Osteoblast (primary cell): ENCODE measurements at regions not wholly inside any gene's neighbourhood (a gene's known extent, or its start where the extent isn't known, plus 50 kb on each side); places are given as distances from the start of the nearest gene placed in this dataset.

Experiments
- DNase-seq: peaks from one replicate; pipeline ENCODE4 v3.0.0; 2011; ENCODE audit warnings: low spot score, mixed read lengths; ENCODE audit not compliant: insufficient read length; ENCODE audit errors: missing footprints
- H2AFZ ChIP-seq: 2 replicates; pipeline ENCODE4 v1.6.0; 2011; ENCODE audit warnings: mild to moderate bottlenecking, low read length
- H3K27ac ChIP-seq: 2 replicates; pipeline ENCODE4 v1.5.1; 2011; ENCODE audit warnings: mild to moderate bottlenecking, low read depth, low read length, moderate library complexity
- H3K27me3 ChIP-seq: 2 replicates; pipeline ENCODE4 v1.6.0; 2012; ENCODE audit warnings: mild to moderate bottlenecking, control low read depth, inconsistent platforms, low read length, moderate library complexity; ENCODE audit not compliant: insufficient read depth
- H3K36me3 ChIP-seq: 2 replicates; pipeline ENCODE4 v1.5.1; 2011; ENCODE audit warnings: mild to moderate bottlenecking, low read length, control low read depth, moderate library complexity; ENCODE audit not compliant: insufficient read depth
- H3K4me1 ChIP-seq: 2 replicates; pipeline ENCODE4 v1.5.1; 2011; ENCODE audit warnings: mild to moderate bottlenecking, low read length, control low read depth, moderate library complexity; ENCODE audit not compliant: insufficient read depth
- H3K4me2 ChIP-seq: 2 replicates; pipeline ENCODE4 v1.6.0; 2011; ENCODE audit warnings: mild to moderate bottlenecking, low read length; ENCODE audit not compliant: insufficient read depth
- H3K4me3 ChIP-seq: fragments of 200-600 bp; sonication (generic); 3 replicates; pipeline ENCODE4 v1.5.1; 2012; ENCODE audit warnings: mild to moderate bottlenecking, low read length, inconsistent platforms; ENCODE audit not compliant: insufficient read depth
- H3K79me2 ChIP-seq: 2 replicates; pipeline ENCODE4 v1.6.0; 2012; ENCODE audit warnings: mild to moderate bottlenecking, low read length, control low read depth, inconsistent platforms; ENCODE audit not compliant: insufficient read depth
- H3K9me3 ChIP-seq: 2 replicates; pipeline ENCODE4 v1.5.1; 2011; ENCODE audit warnings: low read depth, low read length, control low read depth
- H4K20me1 ChIP-seq: 2 replicates; pipeline ENCODE4 v1.6.0; 2012; ENCODE audit warnings: mild to moderate bottlenecking, low read length, control low read depth; ENCODE audit not compliant: insufficient read depth
- TF ChIP-seq, protein P1 (sequence below): IDR thresholded peaks from 2 replicates; pipeline ENCODE4 v1.5.1; 2011; ENCODE audit warnings: mild to moderate bottlenecking, low read depth, low read length, moderate library complexity; ENCODE audit errors: extremely low read depth

DNA sequence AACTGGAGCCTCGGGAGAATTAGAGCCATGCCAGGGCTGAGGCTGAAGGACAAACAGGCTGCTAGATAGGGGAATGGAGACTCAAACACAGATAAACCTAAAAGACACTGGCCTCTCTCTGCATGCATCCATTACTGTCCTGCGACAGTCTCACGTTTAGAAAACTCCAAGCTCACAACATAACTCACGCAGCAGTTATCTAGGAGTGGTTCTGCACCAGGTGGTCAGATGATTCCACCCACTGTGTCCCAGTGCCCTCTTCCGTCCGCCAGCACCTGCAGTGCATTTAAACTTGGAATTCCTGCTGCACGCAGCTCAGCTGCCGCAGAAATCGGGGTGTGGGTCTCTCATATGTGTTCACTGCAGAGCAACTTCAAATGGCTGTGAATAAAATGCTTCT lies 272.6 kb upstream of the IRX2 start:
- Histone ChIP-seq H3K36me3 (no peaks in the 10 kb centered on the region), H3K4me2 (no peak overlapping the region), H3K27ac (no peak overlapping the region), H3K79me2 (no peaks in the 10 kb centered on the region), H3K9me3 (peaks cover under 1% of the 10 kb centered on the region), H2AFZ (no peak overlapping the region), H3K27me3 (no peaks in the 10 kb centered on the region), H3K4me1 (no peaks in the 10 kb centered on the region), H3K4me3 (no peak overlapping the region), H4K20me1 (no peaks in the 10 kb centered on the region)
- no peak for DNase-seq
- TF ChIP-seq, protein P1, sequence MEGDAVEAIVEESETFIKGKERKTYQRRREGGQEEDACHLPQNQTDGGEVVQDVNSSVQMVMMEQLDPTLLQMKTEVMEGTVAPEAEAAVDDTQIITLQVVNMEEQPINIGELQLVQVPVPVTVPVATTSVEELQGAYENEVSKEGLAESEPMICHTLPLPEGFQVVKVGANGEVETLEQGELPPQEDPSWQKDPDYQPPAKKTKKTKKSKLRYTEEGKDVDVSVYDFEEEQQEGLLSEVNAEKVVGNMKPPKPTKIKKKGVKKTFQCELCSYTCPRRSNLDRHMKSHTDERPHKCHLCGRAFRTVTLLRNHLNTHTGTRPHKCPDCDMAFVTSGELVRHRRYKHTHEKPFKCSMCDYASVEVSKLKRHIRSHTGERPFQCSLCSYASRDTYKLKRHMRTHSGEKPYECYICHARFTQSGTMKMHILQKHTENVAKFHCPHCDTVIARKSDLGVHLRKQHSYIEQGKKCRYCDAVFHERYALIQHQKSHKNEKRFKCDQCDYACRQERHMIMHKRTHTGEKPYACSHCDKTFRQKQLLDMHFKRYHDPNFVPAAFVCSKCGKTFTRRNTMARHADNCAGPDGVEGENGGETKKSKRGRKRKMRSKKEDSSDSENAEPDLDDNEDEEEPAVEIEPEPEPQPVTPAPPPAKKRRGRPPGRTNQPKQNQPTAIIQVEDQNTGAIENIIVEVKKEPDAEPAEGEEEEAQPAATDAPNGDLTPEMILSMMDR: no peak

DNA sequence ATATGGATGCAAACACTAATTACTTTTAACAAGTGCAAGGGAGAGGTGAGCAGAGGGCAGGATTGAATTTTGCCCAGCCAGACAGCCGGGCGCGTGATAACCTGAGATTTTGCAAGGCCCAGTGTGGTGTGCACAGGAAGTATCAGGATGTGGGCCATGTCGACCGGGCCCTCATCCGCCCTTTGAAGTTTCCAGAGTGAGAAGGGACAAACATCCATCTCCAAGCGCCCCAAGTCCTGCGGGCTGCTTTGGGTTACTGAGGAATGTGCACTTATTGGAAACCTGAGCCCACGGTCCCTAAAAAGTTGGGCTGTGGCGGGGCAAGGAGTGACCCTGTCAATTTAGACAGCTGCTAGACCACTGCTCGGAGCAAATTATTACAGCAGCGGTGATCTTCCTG lies 272.2 kb upstream of the IRX2 start:
- Histone ChIP-seq H3K79me2 (no peaks in the 10 kb centered on the region), H3K27ac (no peak overlapping the region), H3K27me3 (no peaks in the 10 kb centered on the region)

DNA sequence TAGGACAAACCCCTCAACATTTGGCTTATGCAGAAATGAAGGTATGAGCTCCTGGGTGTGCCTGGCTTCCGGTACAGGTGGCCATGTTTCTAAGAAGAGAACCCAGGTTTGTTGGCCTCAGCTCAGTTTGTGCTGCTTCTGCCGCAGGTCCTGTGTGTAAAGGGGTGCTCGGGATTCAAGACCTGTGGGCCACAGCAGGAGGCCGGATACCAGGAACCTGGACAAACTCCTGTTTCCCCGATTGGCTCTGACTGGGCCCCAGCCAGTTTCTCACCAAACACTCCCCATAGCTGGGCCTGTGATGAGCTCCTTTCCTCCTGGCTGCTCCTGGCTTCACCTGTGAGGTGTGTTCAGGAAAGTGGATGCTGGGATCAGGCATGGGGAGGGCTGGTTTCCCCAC lies 271.2 kb upstream of the IRX2 start:
- DNase-seq: no peak
- Histone ChIP-seq H4K20me1 (no peaks in the 10 kb centered on the region), H3K27me3 (no peaks in the 10 kb centered on the region), H3K4me3 (no peak overlapping the region), H2AFZ (no peak overlapping the region), H3K79me2 (no peaks in the 10 kb centered on the region), H3K9me3 (peaks cover 3% of the 10 kb centered on the region), H3K4me1 (no peaks in the 10 kb centered on the region), H3K27ac (no peak overlapping the region), H3K4me2 (no peak overlapping the region), H3K36me3 (no peaks in the 10 kb centered on the region)
- TF ChIP-seq, protein P1: no peak

More for the DNA sequence above, 272.2 kb upstream of the IRX2 start:
- TF ChIP-seq, protein P1: no peak
- Histone ChIP-seq H3K4me2 (no peak overlapping the region), H3K4me1 (no peaks in the 10 kb centered on the region), H4K20me1 (no peaks in the 10 kb centered on the region), H2AFZ (no peak overlapping the region), H3K36me3 (no peaks in the 10 kb centered on the region), H3K9me3 (peaks cover 3% of the 10 kb centered on the region), H3K4me3 (no peak overlapping the region)
- no peak for DNase-seq

DNA sequence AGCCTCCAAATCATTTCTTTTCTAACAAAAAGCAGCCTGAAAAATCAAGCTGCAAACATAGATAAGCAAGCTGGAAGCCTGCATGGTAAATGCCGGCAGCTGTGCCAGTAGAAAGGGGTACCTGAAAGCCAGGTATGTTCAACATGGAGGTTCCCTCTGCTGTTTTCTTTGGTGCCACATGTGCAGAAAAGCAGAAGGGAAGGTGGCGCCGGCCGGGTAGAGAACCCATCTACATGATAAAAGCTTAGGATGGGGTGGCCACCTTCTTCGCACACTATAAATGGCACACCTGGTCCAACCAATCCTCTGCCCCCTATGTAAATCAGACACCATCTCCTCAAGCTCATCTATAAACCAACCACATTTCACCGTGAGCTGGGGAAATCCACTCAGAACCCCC lies 268.9 kb upstream of the IRX2 start:
- H2AFZ ChIP-seq: no peak overlapping the region
- H3K79me2 ChIP-seq: no peaks in the 10 kb centered on the region
- no peaks in the 10 kb centered on the region for H3K4me1 ChIP-seq
- H3K27me3 ChIP-seq: no peaks in the 10 kb centered on the region
- TF ChIP-seq, protein P1: no peak
- no peak overlapping the region for H3K4me3 ChIP-seq
- no peak for DNase-seq
- no peaks in the 10 kb centered on the region for H3K36me3 ChIP-seq
- H3K9me3 ChIP-seq: peaks cover 3% of the 10 kb centered on the region
- no peaks in the 10 kb centered on the region for H4K20me1 ChIP-seq
- H3K4me2 ChIP-seq: no peak overlapping the region
- H3K27ac ChIP-seq: no peak overlapping the region
